Endodermal cell (in vitro differentiated cells): ENCODE measurements at regions not wholly inside any gene's neighbourhood (a gene's known extent, or its start where the extent isn't known, plus 50 kb on each side); places are given as distances from the start of the nearest gene placed in this dataset.
"Not testable (repeated sequence)": the region's sequence is repeated elsewhere in the genome, so short reads cannot be mapped to it uniquely, and the experiment has no call there.

Experiments used
- DNase-seq: peaks from one replicate; pipeline ENCODE4 v3.0.0-alpha.2; 2017
- H3K27ac ChIP-seq: 2 replicates; pipeline ENCODE4 v1.5.1; 2013; ENCODE audit warnings: mild to moderate bottlenecking, low read depth, low read length, moderate library complexity
- H3K27me3 ChIP-seq: 2 replicates; pipeline ENCODE4 v1.6.1; 2013; ENCODE audit warnings: mild to moderate bottlenecking, low read length, moderate library complexity; ENCODE audit not compliant: insufficient read depth, control insufficient read depth, poor library complexity, severe bottlenecking
- H3K36me3 ChIP-seq: 2 replicates; pipeline ENCODE4 v1.7.0; 2013; ENCODE audit warnings: mild to moderate bottlenecking, low read length, moderate library complexity; ENCODE audit not compliant: control insufficient read depth, insufficient read depth
- H3K4me1 ChIP-seq: one replicate; pipeline ENCODE4 v1.7.0; 2013; ENCODE audit warnings: low read length; ENCODE audit not compliant: control insufficient read depth, insufficient read depth
- H3K4me3 ChIP-seq: 2 replicates; pipeline ENCODE4 v1.5.1; 2013; ENCODE audit warnings: mild to moderate bottlenecking, low read length, moderate library complexity
- H3K9ac ChIP-seq: 2 replicates; pipeline ENCODE4 v1.6.1; 2013; ENCODE audit warnings: mild to moderate bottlenecking, low read length, moderate library complexity; ENCODE audit not compliant: poor library complexity, severe bottlenecking; ENCODE audit errors: extremely low read depth
- H3K9me3 ChIP-seq: 2 replicates; pipeline ENCODE4 v1.6.1; 2013; ENCODE audit warnings: mild to moderate bottlenecking, low read length, moderate library complexity; ENCODE audit not compliant: control insufficient read depth
- H3K27ac Mint-ChIP-seq: 2 replicates; pipeline ENCODE4 v1.8.0; 2020; ENCODE audit warnings: mixed read lengths
- H3K27me3 Mint-ChIP-seq: 2 replicates; pipeline ENCODE4 v1.8.0; 2021; ENCODE audit warnings: mild to moderate bottlenecking, mixed read lengths; ENCODE audit not compliant: insufficient read depth
- H3K36me3 Mint-ChIP-seq: 2 replicates; pipeline ENCODE4 v1.8.0; 2020; ENCODE audit warnings: low read depth, mixed read lengths
- H3K4me1 Mint-ChIP-seq: 2 replicates; pipeline ENCODE4 v1.8.0; 2020; ENCODE audit warnings: mixed read lengths
- H3K4me3 Mint-ChIP-seq: 2 replicates; pipeline ENCODE4 v1.8.0; 2020; ENCODE audit warnings: mild to moderate bottlenecking, moderate library complexity, mixed read lengths
- H3K9me3 Mint-ChIP-seq: 2 replicates; pipeline ENCODE4 v1.8.0; 2020; ENCODE audit warnings: mild to moderate bottlenecking, mixed read lengths
- WGBS, 2 experiments: methylation state at CpG; one replicate each; pipeline versions ENCODE4 v1.1.5 to v1.1.7; 2013; ENCODE audit warnings: missing lambda C conversion rate in 2 of 2, mixed read lengths in 1 of 2; ENCODE audit not compliant: insufficient coverage in 1 of 2, insufficient read length in 1 of 2; 5-methylcytosine and 5-hydroxymethylcytosine counted together
- TF ChIP-seq, protein P1 (sequence below): fragments of 200-600 bp; sonication (generic); conservative IDR thresholded peaks from 2 replicates; pipeline ENCODE4 v1.5.0; 2021; ENCODE audit warnings: antibody characterized with exemption, mild to moderate bottlenecking

DNA sequence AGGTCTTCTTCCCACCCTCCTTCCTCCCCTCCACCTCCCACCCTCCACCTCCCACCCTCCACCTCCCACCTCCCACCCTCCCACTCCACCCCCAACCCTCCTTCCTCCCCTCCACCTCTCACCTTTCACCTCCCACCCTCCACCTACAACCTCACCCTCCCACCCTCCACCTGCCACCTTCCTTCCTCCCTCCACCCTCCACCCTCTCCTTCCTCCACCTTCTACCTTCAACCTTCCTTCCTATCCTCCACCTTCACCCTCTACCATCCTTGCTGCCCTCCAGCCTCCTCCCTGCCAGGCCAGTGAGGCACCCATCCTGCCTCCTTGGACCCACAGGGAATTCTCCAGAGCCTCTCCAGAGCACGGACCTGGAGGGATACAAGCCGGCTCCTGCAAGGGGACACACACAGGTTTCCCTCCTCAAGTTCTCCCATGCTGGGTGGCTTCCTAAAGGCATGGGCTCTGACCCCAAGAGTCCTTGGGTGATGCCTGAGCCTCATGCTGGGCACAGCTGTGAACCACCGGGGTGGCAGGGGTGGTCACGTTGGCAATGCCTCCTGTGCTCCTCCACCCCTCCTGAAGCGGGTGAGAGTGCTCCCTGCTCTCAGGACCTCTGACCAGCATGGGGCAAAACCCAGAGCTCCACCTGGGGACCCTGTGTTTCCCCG, 293.0 kb downstream of the NDUFA10 start:
- H3K9me3 ChIP-seq: no peaks in the 10 kb centered on the region
- H3K9me3 Mint-ChIP-seq: peaks cover 4% of the 10 kb centered on the region
- H3K27ac ChIP-seq: no peak overlapping the region
- no peaks in the 10 kb centered on the region for H3K36me3 ChIP-seq
- no peaks in the 10 kb centered on the region for H3K27me3 ChIP-seq
- peaks cover 5% of the 10 kb centered on the region for H3K27me3 Mint-ChIP-seq
- no peak overlapping the region for H3K4me3 ChIP-seq
- H3K36me3 Mint-ChIP-seq: no peaks in the 10 kb centered on the region
- H3K9ac ChIP-seq: no peak overlapping the region
- no peak overlapping the region for H3K4me3 Mint-ChIP-seq
- TF ChIP-seq, protein P1, sequence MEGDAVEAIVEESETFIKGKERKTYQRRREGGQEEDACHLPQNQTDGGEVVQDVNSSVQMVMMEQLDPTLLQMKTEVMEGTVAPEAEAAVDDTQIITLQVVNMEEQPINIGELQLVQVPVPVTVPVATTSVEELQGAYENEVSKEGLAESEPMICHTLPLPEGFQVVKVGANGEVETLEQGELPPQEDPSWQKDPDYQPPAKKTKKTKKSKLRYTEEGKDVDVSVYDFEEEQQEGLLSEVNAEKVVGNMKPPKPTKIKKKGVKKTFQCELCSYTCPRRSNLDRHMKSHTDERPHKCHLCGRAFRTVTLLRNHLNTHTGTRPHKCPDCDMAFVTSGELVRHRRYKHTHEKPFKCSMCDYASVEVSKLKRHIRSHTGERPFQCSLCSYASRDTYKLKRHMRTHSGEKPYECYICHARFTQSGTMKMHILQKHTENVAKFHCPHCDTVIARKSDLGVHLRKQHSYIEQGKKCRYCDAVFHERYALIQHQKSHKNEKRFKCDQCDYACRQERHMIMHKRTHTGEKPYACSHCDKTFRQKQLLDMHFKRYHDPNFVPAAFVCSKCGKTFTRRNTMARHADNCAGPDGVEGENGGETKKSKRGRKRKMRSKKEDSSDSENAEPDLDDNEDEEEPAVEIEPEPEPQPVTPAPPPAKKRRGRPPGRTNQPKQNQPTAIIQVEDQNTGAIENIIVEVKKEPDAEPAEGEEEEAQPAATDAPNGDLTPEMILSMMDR: no peak
- H3K4me1 Mint-ChIP-seq: no peaks in the 10 kb centered on the region
- no peaks in the 10 kb centered on the region for H3K4me1 ChIP-seq
- DNase-seq: no peak
- WGBS, 2 experiments: 89 to 95% methylated on average over 2 to 6 of the region's 6 CpGs
- H3K27ac Mint-ChIP-seq: no peak overlapping the region

DNA sequence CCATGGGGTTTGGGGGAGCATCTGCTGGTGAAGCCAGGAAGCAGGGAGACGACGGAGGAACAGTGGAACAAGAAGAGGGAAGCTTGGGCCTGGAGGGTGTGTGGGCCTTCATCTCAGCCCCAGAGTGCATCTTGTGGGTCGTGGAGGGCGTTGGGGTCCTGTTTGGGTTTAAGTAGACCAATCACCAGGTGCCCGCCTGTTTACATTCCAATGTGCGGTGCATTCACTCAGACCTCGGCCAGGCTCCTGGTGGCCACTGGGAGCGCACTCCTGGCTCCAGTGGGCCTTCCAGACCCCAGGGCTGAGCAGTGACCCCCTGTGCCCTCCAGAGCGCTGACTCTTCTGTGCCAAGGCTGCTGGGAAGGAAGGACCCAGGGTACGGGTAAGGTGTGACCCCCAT, 293.7 kb downstream of the NDUFA10 start:
- no peak for DNase-seq
- TF ChIP-seq, protein P1: peak; percentile 53
- peaks cover 4% of the 10 kb centered on the region for H3K9me3 Mint-ChIP-seq
- no peak overlapping the region for H3K27ac ChIP-seq
- no peaks in the 10 kb centered on the region for H3K27me3 ChIP-seq
- WGBS, 2 experiments: 90 to 98% methylated on average over 5 to 10 of the region's 10 CpGs
- H3K36me3 Mint-ChIP-seq: no peaks in the 10 kb centered on the region
- no peak overlapping the region for H3K4me3 ChIP-seq
- H3K27ac Mint-ChIP-seq: peak overlapping the region; percentile 32
- H3K36me3 ChIP-seq: no peaks in the 10 kb centered on the region
- H3K4me1 ChIP-seq: no peaks in the 10 kb centered on the region
- H3K9me3 ChIP-seq: no peaks in the 10 kb centered on the region
- no peak overlapping the region for H3K4me3 Mint-ChIP-seq
- H3K27me3 Mint-ChIP-seq: peaks cover 5% of the 10 kb centered on the region
- no peaks in the 10 kb centered on the region for H3K4me1 Mint-ChIP-seq
- H3K9ac ChIP-seq: no peak overlapping the region

DNA sequence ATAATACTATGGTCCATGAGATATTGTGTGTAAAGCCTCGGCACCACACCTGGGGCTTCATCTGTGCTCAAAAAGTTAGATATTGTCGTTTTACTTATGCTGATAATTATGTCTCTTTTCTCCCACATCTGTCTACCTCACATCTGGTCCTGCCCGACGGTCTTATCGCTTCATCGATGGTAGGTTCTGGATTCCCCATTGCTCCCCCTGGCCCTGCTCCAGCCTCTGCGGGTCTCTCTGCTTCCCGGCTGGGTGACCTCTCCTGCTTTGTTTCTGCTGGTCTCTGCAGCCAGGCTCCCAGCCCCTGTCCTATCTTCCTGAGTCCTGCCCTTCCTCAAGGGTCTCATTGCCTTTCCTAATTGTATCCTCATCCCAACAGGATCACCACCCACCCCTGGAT, 294.2 kb downstream of the NDUFA10 start:
- Histone ChIP-seq H3K9ac (no peak overlapping the region), H3K9me3 (no peaks in the 10 kb centered on the region), H3K27ac (no peak overlapping the region), H3K27me3 (no peaks in the 10 kb centered on the region), H3K4me3 (no peak overlapping the region), H3K36me3 (no peaks in the 10 kb centered on the region), H3K4me1 (no peaks in the 10 kb centered on the region)
- Mint-ChIP-seq H3K27ac (peak overlapping the region; percentile 32), H3K4me1 (no peaks in the 10 kb centered on the region), H3K36me3 (no peaks in the 10 kb centered on the region), H3K9me3 (peaks cover 4% of the 10 kb centered on the region), H3K27me3 (peaks cover 5% of the 10 kb centered on the region), H3K4me3 (no peak overlapping the region)
- DNase-seq: no peak
- TF ChIP-seq, protein P1: no peak
- WGBS, 2 experiments: 91 to 98% methylated on average over 8 of the region's 8 CpGs

DNA sequence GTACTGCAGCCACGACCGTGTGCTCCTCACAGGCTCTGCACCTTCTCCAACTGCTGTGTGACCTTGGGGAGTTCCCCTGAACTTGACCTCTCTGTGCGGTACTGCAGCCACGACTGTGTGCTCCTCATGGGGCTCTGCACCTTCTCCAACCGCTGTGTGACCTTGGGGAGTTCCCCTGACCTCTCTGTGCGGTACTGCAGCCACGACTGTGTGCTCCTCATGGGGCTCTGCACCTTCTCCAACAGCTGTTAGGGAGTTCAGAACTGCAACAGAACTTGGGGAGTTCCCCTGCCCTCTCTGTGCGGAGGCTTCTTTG, 294.6 kb downstream of the NDUFA10 start:
- 90 to 98% methylated on average over 6 to 8 of the region's 8 CpGs for WGBS, 2 experiments
- H3K4me3 ChIP-seq, H3K36me3 ChIP-seq, H3K9me3 Mint-ChIP-seq, H3K4me1 Mint-ChIP-seq, H3K36me3 Mint-ChIP-seq, H3K9me3 ChIP-seq, H3K27ac Mint-ChIP-seq, H3K27me3 Mint-ChIP-seq, H3K4me1 ChIP-seq, H3K4me3 Mint-ChIP-seq, H3K27ac ChIP-seq, H3K27me3 ChIP-seq, H3K9ac ChIP-seq, DNase-seq: not testable (repeated sequence)
